Kidney capillary endothelial cell (primary cell): ENCODE measurements at regions not wholly inside any gene's neighbourhood (a gene's known extent, or its start where the extent isn't known, plus 50 kb on each side); places are given as distances from the start of the nearest gene placed in this dataset.

Source experiments
- DNase-seq: peaks from one replicate; pipeline ENCODE4 v3.0.0-alpha.2; 2018; ENCODE audit warnings: low spot score

DNA sequence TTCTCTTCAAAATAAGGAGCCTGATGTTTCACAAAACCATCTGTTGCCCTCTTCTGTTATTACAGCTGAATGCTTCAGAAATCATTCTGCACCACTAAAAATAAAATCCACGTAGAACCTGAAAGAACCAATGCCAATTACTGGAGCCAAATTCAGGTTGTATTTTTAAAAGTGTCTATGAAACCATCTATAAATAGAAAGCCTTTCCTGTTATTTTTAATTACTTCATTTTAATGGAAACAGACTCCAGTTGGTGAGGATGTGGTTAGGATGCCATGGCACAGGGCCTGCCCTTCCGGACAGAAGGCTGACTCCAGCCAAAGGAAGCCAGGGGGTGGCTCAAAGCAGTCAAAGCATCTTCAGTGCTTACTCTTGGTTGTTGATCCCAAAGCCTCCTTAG is 119.8 kb downstream of the TENT4A start:
- peak; percentile 69 for DNase-seq

DNA sequence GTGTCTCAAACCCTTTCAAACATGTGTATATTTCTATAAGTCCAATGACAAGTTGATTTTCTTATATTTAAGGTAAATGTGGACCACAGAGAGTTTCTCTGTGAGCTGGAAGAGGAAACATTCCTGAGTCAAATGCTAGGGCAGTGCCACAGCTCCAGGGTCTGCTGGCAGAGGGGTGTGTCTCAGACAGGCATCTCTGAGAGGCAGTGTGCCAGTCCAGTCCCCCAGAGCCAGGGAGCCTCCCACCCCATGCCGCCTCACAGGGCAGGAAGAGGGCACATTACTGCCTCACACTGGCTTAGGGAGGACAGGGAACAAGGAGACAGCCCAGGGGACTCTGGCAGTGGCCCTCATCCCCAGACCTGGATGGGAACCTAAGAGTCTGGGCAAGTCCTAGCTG is 120.2 kb downstream of the TENT4A start:
- no peak for DNase-seq

DNA sequence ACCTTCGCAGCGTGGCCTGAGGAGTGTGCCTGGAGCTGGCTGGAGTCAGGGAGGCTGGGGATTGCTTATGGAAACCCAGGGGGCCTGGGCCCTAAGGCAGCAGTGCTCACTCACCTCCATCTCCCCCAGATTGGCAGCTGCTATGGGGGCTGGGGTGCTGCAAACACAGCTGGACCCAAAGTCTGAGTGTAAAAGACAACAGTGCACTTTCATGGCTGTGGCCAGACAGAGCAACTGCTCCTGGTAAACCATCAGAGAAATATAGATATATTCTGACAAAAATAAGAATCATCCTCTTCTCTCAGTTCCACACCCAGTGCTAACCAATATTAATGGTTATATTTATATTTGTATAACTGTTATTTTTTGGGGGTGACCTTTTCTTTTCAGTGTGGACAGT is 123.9 kb downstream of the TENT4A start:
- DNase-seq: no peak

DNA sequence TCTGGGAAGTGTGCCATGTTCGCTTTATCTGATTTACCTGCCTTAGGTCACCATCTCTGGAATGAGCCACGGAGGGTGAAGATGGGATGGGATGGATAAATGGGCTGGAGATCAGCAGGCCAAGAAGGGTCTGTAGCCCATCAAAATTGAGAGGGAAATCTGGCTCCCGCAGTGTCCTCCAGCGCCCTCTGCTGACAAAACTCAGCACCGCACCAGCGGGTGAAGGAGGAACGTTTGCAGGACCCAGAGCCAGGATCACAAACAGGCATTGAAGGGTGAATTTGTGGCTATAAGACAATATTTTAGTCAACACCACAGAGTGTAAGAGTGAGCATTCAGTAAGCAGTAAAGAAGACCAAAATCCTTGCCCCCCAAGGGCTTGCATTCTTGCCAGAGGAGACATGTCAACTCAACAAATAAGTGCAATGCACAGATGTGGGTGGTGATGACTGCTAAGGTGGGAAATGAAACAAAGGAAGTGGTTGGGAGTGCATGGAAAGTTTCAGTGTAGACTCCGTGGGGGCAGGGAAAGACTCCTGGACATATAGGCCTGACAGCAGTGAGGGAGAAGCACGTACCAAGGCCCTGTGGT is 124.4 kb downstream of the TENT4A start:
- no peak for DNase-seq

DNA sequence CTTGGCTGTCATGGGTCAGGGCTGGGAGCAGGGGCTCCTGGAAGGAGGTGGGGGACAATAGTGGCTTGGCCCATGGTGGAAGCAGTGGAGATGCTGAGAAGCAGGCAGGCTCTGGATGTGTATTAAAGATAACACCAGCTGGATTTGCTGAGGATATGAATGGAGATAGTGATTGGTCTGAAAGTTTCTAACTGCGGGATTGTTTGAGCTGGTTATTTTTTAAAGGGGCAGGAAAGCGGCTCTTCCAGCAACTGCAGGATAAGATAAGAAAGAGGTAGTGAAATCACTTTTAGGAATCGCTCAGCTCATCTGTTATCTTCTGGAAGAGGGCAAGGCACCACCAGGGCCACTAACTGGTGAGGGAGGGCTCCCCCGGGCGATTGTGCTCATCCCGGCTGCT is 125.5 kb downstream of the TENT4A start:
- DNase-seq: no peak

DNA sequence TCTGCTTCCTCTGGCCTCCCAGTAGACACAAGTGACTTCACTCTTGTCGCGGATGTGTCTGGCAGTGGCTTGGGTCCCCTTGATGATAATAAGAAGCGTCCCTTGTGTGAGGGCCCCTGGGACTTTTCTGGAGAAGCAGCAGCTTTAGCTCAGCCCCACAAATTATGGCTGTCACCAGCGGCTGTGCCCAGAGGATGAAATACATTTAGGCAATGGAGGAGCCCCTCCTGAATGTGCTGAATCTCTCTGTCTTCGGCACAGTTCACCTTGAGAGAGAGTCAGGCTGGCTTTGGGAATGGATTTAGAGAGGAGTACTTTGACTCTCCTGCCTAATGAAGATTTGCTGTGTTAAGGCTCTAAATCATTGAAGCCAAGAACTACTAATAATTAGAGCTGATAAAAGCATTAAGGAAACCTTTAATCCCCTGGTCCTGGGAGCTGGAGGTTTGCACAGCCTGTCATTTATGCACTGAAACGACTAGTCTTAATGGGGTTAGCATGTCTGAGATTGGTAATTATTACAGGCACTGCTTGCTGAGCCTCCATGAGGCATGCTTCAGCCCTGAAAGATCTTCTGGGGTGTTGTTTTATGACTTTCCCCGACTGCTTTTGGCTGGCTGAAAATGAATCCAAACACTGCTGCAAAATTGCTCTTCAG is 127.0 kb downstream of the TENT4A start:
- no peak for DNase-seq

DNA sequence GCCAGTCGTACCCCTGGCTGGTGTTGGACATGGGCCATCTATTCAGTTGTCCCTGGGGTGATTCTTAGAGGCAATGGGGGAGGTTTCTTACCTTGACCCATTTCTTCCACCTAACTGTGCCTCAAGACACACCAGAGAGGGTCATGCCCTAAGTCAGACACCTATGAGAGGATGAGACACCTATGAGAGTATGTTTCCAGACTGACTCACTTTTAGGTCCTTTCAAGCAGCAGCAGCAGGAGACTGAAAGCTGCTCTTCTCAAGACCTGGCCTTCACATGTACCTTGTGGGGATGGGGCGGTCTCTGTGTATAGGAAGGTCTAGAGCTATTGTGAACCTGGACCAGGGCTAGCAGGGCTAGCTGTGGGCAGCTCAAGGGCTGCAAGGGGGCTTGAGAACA is 130.1 kb downstream of the TENT4A start:
- DNase-seq: no peak

DNA sequence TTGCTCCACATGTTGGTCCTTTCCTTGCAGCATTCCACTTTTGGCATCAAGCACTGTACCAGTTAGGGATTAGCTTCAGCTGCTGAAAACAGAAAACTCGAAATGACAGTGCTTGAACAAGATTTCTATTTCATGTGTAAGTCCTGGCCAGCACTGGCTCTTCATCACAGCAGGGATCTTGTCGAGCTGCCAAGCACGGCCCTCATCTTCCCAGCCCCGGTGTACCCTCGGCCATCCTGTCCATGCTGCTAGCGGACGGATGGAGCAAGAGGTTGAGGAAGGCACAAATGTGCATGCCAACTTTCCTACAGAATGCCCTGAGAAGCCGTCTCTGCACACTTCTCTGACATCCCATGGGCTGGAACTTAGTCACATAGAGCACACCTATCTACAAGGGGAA is 130.6 kb downstream of the TENT4A start:
- DNase-seq: no peak

DNA sequence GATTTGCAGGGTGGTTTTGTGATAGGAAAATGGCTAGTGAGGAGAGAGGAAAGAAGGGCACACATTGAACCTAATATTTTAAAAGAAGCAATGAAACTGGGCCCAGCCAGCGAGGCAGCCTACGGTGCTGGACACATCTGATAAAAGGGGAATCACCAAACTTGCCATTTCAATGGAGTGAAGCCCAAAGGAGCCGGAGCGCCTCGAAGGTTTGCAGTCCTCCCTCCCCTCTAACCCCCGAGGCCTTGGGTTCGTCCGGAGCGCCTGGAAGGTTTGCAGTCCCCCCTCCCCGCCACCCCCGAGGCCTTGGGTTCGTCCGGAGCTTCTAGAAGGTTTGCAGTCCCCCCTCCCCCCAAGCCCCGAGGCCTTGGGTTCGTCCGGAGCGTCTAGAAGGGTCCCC is 132.6 kb downstream of the TENT4A start:
- no peak for DNase-seq

DNA sequence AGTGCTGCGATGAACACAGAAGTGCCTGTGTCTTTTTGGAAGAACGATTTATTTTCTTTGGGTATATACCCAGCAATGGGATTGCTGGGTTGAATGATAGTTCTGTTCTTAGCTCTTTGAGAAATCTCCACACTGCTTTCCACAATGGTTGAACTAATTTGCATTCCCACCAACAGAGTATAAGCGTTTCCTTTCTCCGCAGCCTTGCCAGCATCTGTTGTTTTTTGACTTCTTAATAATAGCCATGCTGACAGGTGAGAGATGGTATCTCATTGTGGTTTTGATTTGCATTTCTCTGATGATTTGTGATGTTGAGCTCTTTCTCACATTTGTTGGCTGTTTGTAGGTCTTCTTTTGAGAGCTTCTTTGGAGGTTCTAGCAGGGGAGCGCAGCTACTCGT is 134.6 kb downstream of the TENT4A start:
- DNase-seq: no peak

DNA sequence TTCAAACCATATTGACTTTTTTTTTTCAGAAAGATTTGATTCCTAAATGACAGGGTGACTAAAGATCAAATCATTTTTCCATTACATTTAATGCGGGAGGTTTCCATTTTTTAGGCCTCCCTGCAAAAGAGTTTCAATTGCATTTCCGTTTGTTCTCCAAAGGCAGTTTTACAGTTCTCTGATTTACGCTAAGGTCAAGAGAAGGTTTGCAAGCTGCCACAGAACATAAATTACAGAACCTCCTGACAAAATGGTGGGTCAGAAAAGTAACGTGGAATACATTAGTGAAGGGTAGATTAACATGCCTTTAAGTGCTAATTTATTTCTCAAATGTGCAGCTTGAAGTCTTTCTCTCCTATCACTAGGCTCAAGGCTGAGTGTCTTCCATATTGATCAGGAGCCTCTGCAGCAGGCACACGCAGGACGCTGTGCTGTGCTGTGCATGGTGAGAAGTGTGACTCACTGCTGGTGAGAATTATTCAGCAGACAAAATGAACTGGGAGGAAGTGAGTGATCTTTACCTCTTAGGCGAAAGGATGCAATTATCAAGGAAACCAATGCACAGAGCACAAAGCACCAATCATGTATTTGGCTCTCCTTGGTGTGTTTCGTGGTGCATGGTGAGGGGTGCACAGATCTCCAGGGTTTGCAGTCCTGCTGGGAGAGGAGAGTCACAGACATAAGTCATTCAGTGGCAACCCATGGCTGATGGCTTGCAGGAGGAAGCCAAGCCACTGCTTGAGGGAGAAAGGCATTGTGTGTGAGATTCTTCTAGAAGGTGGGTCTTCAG is 136.3 kb downstream of the TENT4A start:
- DNase-seq: peak; percentile 67

DNA sequence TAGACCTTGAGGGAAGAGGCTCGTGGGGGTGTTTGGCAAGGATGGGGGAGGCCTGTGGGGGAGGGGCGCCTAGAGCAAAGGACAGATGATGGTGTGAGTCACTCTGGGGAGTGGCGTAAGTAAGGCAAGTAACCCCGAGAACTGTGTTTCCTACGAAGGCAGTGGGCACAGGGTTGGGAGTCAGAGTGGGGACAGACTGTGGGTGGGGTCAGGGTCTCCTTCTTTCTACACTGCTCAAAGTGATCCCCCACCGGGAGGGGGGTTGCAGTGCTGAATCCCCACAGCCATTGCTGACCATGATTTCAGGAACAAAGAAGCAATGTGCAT is 136.8 kb downstream of the TENT4A start:
- no peak for DNase-seq

DNA sequence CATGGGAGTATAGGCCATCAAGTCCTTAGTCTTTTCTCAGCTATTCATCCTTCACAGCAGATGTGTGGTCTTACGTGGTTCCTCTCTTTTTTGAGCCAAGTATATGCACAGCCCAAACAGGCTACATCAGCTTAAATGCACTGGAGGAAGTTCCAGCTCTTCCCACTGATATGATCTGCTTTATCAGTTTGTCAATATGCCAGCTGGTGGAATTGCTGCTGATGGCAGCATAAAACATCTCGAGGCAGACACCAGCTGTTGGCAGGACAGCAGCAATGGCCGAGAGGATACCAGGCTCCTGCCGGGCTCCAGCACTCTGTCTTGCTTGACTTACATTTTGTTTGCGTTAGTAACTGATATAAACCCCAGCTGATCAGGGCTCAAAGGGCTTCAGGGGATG is 143.4 kb downstream of the TENT4A start:
- DNase-seq: no peak

DNA sequence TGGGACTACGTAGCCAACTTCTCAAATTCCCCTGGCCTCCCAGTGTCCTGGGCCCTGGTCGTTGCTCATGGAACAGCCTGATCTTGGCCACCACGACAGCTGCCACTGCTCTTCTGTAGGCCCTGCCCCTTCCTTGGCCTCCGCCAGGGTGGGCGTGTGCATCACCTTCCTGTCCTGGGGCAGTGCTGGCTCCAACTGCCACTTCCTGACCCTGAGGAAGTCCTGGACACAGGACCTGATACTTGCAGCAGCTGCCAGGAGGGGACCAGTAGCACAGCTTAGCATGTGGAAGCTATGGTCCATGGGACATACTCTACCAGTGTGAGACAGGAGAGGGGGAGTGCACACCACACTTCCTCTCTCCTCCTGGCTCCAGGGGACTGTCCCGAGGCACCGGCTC is 145.2 kb downstream of the TENT4A start:
- DNase-seq: peak; percentile 77

DNA sequence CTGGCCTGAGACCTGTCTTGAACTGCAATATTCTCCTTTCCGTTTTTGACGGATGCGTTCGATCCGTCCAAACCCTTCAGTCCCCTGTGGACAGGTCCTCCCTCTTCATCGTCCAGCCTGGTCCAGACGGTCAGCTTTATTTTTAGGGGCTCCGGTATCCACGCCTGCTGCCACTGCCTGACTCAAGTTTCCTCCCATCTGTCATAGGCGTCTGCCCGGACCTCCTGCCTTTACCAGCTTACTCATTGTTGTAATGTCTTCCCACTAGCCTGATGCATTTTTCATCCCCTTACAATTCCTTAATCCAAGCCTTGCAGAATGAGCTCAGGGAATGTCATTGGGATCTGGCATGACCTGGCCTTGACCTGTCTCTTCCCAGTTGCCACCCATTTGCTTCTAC is 145.8 kb downstream of the TENT4A start:
- peak; percentile 82 for DNase-seq

DNA sequence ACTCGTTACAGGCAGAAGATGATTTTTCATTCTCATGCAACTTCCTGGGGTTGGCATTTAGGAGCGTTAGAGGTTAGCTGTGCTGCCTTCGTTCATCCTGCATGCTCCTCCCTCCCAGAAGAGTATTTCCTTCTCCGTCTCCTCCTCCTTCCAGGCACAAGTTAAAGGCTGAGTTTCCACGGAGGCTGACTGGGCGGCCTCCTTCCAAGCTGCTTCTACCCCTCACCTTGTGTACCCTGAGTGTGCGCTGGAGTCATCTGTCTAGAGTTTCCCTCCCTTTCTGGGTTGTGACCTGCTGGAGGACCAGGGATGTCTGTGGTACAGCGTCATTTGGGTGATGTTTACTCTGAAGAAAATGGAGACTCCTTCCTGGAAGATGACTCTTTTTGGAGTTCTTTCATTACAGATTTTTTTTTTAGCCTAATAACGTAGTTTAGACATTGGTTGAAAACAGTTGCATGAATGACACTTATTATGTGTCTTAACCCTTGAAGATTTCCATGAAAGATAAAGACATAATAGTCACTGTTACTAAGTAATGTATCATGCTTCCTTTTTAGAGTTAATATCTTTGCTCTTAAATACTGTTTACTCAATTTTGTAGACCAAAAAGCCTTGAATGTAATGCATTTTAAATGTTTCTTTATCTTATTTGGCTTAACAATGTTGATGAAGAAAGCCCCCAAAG is 146.9 kb downstream of the TENT4A start:
- peak; percentile 43 for DNase-seq

DNA sequence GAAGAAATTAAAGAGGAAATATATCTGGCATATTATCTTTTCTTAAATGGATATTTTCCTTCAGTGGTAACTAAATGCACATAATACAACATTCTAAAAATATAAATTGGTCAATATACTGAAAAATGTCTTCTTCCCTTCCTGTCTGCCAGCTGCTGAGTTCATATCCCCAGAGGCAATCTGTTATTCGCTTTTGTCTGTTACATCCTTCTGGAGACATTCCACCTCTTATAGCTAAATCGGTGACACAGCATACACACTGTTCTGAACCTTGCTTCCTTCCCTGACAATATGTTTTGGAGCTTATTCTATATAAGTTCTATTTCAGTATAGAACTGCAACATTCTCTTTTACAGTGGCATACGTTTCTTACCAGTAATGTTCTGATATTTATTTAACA is 147.8 kb downstream of the TENT4A start:
- DNase-seq: peak; percentile 78

DNA sequence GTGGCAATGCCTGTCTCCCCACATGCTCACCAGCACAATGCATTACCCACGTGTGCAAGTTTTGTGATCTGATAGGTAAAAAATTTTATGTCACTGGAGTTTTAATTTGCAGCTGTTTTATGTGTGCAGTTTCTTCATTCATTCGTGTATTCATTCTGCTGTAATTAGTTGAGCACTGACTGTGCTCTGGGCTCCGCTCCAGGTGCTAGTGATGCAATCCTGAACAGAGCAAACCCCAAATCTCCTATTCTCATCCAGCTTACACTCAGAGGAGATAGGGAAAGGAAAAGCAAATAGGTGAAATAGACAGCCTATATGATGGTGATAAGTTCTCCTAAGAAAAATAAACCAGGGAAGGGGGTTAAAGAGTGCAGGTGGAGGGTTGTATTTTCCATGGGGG is 148.4 kb downstream of the TENT4A start:
- DNase-seq: no peak

DNA sequence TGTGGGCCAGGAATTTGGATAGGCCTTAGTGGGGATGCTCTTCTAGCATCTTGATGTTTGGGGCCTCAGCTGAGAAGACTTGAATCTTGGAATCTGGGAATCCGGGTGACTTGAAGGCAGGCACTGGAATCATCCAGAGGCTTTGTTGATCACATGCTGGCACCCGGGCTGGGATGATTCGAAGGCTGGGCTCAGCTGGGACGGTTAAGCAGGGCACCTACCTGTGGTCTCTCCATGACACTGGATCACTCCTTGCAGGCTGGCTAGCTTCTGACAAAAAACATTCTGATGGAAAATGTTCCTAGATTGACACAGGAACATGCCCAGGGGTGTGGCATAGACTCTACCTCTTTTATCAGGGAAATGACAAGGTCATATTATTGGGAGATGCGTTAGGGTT is 149.1 kb downstream of the TENT4A start:
- no peak for DNase-seq

DNA sequence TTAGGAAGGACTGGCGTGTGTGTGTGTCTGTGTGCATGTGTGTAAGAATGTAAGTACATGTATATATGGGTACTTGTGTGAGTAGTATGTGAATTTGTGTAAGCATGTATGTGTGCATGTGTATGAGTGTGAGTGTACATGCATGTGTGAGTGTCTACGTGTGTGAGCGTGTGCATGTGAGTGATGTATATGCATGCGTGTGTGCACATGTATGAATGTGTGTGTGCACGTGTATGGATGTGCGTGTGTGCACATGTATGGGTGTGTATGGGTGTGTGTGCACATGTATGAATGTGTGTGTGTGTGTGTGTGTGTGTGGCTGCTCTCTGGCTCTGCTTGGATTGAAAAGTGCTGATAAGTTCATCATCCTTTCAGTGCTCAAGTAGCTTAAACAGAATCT is 154.5 kb downstream of the TENT4A start:
- DNase-seq: no peak

DNA sequence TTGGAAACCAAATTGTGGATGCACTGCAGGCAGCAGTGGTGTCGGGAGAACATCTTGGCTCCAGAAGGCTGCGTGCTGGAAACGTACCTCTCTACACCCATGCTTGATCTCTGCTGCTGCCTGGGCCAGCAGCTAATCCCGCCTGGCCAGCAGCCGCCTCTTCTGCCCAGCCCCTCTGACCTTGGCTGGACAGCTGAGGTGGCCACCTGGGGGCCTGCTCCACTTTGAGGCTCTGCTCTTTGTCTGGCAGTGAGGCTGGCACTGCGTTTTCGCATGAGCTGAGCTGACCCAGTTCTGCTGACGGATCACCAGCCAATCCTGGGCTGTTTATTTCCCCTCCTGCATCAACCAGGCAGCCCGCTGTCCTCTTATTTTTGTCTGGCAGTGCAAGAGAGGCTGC is 154.9 kb downstream of the TENT4A start:
- DNase-seq: no peak

DNA sequence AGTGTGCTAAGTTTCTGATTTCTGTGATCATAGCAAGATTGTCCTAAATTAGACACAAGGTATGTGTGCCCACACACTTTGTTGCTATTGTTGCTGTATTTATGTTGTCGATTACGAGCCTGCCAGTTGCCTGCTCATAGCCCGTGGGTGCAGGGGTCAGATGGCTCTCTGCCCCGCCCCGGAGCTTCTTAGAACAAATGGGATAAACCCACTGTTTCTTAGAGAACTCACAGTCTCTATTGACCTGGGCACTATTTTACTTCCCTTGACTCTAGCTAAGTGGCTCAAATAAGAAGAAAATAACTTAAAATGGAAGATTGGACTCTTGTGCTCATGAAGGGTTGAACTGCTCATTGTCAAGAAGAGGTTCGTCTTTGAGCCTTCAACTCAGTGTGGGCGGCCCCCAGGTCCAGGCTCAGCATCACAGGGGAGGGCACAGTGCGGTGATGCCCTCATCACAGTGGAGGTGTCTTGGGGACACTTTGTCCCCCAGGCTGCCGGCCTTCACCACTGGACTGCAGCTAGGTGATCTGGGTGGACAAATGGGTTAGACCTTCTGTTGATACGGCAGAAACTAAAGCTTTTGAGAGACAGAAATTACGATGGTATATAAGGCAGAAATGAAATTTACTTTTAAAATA is 155.5 kb downstream of the TENT4A start:
- DNase-seq: no peak

DNA sequence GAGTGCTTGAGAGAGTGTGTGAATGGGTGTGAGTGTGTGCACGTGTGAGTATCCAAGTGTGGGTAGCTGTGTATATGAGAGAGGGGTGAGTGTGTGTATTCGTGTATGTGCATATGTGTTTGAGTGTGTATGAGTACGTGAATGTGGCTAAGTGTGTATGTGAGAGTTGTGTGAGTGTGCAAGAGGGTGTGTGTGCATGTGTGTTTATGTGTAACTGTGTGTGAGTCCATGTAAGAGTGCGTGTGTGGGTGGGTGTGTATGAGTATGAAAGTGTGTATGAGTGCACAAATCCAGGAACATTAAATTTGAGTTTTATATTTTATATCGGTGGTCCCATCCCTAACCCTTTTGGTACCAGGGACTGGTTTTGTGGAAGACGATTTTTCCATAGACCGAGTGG is 156.4 kb downstream of the TENT4A start:
- DNase-seq: no peak
